COLO668 (cell line): ENCODE measurements at regions not wholly inside any gene's neighbourhood (a gene's known extent, or its start where the extent isn't known, plus 50 kb on each side); places are given as distances from the start of the nearest gene placed in this dataset.
A peak's percentile ranks its signal among the peaks of the same experiment; 100 is the strongest.
"Not testable (repeated sequence)": the region's sequence is repeated elsewhere in the genome, so short reads cannot be mapped to it uniquely, and the experiment has no call there.

Source experiments
- DNase-seq: peaks from one replicate; lab custom pipeline; 2025; ENCODE audit not compliant: unreplicated experiment; lab: John Stamatoyannopoulos, UW

DNA sequence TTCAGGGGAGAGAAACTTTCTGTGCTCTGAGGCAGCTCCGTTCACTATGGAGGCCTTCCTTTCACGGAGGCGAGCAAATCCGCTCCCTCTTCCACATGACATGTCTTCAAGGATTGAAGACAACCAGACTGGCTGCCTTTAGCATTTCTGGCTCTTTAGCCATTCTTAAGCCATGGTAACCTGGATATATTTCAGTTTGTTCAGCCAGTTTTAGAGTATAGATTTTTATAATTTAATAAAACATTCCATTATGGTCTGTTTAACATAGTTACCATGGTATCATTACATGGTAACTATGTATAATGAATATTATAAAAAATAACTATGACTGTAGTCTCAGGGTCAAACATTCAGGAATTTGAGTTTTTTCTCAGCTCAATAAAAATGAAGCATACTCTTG, 54.2 kb upstream of the NFIA start:
- DNase-seq: no peak

DNA sequence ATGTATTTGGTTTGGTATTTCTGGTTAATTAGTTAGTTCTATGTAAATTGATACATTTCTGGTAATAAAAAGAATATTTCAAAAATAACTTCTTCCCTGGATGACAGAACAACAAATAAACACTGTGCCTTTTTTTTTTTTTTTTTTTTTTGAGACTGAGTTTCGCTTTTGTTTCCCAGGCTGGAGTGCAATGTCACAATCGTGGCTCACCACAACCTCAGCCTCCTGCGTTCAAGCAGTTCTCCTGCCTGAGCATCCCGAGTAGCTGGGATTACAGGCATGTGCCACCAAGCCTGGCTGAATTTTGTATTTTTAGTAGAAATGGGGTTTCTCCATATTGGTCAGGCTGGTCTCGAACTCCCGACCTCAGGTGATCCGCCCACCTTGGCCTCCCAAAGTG, 64.3 kb upstream of the NFIA start:
- not testable (repeated sequence) for DNase-seq

DNA sequence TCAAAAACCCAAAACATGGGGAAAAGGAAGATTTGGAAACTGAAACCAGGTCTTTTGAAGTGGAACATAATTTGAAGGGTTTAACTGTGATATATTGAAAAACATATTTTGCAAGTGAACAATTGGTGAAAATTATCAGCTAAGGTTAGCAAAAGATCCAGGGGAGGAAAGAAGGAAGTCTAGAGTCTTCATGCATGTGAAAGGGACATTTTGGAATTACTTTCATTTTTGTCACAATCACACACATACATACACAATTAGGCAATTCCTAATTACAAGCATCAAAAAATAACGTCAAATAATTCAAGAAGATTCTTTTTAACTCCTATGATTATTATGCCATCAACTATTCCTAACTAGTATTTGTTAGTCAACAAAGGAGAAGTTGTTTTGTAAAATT, 64.7 kb upstream of the NFIA start:
- DNase-seq: no peak

DNA sequence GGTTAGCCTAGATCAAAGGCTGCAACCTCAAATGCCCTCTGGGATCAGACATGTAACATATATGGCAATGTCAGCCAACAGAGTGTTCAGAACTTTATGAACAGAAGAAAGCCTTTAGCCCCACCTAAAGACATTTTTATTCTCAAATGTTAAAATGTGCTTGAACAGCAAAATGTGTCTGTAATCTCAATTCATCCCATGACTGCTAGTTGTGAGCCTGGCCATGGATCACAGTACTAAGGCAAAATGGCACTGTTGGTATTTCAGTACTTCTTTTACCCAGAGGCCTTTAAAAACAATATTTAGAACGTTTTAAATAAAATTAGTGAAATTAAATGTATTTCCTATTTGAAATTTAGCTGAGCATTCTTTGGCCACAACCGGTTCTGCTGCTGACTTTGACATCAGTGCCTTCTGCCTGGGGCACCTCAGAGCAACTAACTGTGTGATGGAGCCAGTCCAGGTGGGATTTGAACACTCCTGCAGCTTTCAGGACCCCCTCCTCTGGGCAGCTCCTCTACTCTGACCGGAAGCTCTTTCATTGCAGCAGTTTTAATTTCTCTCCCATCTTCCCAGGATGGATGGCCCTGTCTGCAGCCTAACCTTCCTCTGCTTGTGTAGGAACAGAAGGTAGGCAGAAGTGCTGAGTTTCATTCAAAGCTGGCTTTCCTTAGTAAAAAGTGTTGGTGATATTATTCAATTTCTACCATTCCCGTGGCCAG, 68.3 kb upstream of the NFIA start:
- no peak for DNase-seq

DNA sequence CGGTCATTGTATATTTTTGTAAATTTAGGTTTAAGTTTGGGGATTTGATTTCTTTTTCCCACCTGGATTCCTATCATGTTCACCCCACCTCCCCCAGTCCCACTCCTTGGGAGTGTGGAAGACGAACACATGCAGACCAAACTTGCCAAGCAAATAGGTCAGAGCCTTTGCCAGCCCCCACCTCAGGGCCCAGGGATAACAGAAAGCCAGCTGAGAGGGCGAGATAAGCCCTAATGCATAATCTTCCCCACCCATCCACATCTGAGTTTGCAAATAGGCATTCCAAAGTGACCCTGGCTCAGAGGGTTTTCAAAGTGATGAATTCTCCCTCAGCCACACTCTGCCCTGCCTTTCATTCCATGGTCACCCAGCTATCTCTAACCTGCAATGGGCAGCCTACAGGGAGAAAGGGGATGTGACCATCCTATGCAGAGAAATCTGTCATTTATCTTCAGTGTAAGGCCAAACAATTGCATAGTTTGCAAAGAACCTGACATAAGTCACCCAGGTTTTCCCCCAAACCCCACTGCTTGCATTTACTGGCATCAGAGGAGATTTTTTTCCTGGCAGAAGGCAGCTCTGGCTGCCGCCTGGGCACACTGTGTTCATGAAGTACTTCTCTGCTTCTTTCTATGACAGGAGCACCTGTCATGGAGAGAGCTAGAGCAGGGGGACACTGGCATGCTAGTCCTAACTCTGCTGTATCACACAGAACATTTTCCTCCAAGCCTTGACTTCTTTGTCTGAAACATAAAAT, 69.0 kb upstream of the NFIA start:
- no peak for DNase-seq

DNA sequence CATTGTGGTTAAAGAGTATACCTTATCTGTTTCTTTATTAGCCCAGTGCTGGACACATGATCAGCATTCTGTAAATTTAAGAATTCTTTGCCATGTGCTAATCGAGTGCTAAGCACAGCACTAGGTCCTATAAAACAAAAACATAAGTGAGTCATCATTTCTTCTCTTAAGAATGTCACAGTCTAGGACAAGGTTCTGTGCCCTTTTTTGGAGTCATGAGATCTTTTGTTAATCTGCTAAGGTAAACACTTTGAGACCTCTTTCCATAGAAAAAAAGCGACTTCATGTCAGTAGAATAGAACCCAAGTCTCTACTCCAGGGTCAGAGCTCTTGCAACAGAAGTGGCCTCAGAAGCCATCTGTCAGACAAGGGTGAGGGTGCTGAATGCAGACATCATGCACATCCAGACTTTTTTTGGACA, 70.0 kb upstream of the NFIA start:
- DNase-seq: no peak

DNA sequence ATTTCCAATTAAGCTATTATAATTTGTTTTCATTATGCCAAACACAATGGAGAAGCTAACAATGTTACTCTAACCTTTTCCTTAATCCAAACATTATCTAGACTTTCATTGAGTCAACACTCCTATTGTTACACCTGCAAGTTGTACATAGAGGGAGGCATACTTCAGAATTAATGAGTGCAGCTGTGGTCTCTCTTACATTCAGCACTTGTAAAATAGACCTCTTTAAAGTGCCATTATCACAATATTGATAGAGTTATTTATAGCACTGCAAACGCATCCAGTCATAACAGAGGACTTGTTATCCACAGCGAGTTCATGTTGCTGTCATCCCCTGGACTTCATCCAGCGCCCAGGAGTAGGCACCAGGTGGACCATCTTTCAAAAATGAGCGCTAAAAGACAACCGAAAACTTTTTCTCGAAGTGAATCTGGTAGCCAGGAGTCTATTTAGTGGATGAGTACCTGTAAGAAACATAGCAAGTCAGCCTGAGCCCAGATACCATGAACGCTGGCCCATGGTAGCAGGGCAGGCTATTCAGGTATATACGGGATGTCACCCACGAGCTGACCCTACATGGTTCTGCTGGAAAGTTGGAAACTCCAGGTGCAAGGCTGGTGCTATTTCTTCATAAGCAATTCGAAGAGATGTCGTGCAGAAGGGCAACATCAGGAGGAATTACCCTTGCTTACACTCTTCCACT, 70.6 kb upstream of the NFIA start:
- peak; percentile 85 for DNase-seq

DNA sequence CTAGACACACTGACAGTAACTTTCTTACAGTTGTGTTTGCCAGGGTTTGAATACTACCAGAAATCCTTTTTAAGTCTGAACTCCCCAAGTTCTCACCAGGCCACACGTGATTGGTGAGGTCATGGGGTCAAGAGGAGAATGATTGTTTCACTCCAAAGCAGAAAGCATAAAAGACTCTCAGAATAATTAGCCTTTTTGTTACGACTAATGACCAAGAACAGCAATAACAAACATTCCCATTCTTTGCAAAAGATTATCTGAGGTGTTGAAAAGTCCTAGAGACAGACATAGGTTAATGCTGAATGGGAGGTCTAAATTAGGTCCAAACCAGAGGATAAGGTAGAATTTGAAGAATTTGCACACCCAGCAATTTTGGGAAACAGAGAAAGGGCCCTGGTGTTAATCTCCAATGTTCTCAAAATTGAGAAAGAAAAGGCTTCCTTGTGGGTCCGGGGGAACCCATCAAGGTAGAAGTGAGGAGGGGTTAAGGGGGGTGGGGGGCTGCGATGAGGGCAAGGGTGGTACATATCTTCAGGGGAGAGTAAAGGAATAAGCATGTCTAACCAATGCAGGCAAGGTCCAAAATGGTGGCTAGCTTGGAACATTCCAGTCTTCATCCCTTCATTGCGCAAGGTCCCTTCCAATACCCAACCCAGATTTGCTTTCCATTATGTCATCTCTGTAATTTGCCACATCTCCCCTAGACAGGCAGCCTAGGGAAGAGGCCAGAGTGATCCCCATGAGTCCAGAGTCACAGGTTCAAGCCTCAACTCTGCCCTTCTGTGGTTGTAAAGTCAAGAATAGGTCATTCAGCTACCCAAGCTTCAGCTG, 74.6 kb upstream of the NFIA start:
- no peak for DNase-seq

DNA sequence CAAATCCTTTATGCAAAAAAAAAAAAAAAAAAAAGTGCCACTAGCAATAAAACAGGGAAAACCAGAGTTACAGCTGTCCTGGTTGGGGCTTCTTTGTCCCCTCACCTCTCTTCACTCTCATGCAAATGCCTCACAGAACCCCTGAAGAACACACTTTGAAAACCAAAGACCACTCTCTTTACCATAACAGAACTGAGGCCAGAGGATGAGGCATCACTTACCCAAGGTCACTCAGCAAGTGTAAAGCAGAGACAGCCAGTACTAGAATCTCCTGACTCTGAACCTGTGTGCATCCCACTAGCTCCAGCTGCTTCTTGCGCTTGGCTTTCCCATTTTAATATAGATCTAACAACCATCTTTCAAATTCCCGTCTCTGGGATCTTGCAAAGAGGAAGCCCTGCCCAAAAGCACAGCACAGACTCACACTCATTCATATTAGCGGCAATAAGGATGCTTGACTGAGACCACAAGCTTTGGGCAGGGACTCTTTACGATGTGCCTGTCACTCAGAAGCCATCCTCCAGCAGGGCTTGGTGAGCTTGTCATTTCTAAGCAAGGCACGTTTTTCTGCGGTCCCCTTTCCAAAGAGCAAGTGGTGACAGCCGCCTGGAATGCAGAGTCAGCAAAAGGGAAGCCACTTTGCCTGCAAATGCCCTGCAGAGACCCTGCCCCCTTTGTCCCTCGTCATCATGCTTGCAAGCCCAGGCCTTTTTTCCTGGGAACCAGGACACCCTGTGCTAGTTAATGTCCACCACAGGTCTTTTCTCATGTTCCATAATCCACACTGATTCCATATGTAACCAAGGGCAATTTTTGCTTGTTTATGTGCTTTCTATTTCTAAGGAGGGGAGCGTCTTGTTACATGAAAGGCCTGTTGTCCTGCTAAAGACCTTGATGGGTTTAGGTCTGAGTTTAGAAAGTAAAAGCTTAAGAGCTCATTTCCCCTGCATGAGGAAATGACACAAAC, 76.5 kb upstream of the NFIA start:
- DNase-seq: no peak

DNA sequence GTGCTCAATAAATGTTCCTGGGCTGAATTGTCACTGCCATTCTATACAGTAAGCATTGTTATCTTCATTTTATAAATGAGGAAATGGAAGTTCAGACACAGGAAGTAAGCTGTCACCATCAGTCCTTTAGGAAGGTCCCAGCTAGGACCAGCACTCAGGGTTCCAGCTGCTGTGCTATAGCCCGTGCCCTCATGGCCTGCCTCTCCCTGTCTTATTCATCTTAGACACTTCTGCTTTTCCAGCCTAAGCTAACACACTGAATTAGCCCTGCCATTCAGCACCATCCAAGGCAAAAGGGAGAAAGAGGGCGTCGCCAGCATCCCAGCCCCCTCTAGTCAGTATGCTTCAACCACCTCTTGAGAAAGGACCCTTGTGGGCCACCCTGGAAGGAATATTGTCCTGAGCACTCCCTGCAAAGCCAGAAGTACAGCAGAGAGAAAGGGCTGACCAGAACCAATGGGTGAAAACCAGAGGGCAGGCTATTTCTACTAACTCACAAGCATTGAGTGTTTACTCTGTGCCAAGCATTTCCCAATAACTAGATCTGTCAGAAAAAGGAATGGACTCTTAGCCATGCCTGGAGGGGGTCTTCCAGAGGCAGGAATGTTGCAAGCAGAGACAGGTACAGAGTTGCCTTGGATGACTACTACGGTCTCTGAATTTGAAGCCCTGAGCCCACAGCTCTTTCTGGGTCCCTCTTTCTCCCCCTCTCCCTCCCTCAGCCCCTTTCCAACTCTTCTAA, 77.9 kb upstream of the NFIA start:
- no peak for DNase-seq

DNA sequence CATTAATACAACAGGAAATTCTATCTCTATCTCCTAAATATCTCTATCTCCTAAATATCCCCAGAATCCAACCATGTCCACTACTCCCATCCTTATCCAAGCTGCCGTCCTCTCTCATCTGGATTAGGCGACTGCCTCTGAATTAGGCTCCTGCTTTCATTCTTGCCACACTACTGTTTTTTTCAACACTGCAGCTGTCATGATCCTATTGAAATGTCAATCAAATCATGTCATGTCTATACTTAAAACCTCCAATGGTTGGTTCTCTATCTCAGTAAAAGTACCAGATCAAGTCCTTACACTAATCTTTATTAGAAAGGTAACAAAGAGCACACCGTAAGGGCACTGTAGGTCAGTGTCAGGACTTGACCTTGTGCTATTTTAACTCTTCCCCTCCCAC, 82.0 kb upstream of the NFIA start:
- no peak for DNase-seq

DNA sequence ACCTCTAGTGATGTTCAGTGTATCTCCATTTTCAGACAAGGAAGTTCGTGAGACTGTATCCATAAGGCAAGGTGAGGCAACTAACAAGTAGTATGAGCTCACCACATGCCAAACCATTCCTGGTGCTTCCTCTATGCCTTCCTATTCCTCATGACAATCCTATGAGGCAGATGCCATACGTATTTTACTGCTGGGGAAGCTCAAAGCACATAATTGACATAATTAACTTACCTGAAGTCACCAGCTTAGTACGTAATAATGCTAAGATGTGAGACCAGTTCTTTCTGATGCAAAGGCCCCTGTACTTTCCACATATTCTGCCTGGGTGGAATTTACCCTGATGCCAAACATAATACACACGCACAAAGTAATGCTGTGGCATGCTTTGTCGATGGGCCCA, 83.6 kb upstream of the NFIA start:
- no peak for DNase-seq

DNA sequence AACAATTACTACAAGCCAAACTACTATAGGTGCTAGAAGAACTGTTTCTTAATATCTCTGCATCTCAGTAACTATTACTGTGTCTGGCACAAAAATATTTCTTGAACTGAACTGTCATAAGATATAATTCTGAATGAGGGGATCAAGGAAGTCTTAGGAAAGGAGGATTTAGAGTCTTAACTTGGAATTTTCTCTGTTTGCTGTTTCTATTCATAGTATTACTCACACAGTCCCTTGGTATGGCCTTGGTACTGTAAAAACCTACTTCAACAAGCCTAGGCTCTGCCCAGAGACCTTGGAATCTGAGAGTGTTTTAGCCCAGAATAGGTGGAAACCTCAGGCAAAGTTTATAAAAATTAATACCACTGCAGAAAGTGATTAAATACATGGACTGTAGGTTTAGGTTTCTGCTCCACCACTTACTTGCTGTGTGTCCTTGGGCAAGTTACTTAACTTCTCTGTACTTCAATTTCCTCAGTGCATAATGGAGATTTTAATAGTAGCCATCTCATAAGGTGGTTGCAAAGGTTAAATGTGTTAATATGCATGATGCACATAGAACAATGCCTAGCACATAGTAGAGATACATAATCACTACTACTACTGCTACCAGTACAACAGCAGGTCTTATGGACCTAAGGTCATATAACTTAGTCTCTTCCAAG, 87.4 kb upstream of the NFIA start:
- DNase-seq: no peak

DNA sequence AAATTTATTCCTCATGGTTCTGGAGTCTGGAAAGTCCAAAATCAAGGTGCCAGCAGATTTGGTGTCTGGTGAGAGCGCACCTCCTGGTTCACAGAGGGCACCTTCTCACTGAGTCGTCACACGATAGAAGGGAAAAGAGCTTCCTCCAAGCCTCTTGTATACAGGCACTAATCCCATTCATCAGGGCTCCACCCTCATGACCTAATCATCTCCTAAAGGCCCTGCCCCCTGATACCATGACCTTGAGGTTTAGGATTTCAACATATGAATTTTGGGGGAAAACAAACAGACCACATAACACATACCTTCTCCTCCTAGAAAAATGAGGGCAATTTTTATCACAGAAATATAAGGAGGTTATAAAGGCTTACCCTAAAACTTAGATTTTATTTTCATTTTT, 88.0 kb upstream of the NFIA start:
- DNase-seq: no peak

DNA sequence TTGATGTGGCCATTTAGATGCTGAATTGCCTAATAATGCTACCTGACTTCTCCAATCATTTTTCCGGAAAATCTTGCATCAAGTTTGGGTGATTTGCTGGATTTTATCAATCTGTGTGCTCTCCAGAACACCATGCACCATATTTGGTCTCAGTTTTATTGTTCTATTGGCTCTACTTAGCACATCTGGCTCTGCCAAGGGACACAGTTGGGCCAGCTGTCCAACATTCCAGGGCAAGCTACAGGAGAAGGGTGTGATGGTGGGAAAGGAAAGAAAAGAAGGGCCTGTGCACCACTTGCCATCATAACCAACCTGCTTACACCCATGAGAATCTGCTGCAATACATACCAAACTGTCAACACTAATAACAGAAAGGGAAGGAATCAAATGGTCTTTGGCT, 90.2 kb upstream of the NFIA start:
- DNase-seq: no peak

DNA sequence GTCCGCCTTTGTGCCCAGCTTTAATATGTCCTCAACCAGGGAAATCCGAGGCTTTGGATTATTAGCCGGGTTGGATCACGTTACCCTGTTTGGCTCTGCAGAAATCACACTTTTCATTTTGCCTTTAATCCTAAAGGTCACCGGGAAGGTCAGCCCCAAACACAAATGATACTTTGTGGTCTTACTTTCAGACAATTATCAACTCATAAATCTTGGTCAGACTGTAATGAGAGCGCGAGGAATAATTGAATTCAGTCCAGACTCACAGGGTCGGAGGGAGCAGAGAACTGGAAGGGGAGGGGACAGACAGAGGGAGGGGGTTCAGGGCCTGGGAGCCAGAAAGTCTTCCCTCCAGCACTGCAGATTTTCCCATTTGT, 91.7 kb upstream of the NFIA start:
- DNase-seq: no peak

DNA sequence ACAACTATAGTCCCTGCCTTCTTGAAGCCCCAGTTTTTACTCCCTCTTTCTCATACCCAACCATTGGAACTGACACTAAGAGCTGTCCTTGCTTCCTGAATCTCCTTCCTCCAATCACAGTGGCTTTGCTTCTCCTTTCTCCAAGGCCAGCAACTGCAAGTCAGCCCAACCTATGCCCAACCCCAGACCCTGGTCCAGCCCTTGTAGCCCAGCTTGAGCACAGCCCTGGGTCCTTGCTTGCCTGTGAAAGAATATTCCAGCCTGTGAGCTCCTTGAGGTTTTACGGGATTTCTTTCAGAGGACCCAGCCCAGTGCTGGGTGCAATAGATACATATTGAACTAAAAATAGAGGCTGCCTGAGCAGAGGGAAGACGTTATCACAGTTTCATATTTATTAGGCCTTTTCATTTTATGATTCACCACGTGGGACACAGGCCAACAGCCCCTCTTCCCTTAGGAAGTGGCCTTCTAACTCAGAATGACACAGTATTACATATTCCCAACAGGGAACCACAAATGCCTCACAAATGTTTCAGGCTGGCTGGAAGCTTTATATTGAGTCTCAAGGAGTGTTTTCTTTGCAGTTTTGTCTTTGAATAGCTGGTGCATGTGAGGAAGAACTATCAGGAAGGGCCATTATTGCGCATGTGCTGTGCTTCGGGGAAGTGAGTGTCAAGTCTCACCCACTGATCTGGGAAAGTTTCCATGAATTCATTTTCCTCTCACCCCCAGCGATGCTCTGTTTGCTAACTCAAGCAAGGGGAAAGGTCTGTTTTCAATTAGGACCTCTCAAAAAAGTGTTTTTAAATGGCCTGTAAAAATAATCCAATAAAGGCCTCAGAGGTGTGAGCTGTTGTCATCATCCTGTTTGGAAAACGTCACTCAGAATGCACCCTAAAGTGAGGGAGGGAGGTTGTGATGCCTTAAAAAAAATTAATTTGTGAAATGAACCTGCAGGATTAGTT, 92.3 kb upstream of the NFIA start:
- DNase-seq: no peak

DNA sequence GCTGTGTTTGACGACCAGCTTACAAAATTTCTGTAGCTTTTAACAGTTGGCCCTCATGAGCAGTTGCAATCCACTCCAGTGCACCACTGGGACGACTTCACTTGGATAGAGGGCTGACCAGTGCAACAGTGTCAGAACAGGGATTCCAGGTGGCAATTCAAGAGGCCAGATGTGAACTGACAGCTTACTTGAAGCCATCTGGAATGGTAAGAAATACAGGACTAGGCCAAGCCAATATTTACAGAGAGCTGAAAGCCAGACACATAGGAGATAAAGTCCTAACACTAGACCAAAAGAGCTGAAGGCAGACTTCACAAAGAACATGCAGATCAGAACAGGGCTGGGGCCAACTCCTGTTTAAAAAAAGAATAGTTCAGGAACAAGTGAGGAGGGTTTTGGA, 93.5 kb upstream of the NFIA start:
- DNase-seq: no peak
